ENCODE measurements at regions not wholly inside any gene's neighbourhood (a gene's known extent, or its start where the extent isn't known, plus 50 kb on each side); places are given as distances from the start of the nearest gene placed in this dataset.

DNA sequence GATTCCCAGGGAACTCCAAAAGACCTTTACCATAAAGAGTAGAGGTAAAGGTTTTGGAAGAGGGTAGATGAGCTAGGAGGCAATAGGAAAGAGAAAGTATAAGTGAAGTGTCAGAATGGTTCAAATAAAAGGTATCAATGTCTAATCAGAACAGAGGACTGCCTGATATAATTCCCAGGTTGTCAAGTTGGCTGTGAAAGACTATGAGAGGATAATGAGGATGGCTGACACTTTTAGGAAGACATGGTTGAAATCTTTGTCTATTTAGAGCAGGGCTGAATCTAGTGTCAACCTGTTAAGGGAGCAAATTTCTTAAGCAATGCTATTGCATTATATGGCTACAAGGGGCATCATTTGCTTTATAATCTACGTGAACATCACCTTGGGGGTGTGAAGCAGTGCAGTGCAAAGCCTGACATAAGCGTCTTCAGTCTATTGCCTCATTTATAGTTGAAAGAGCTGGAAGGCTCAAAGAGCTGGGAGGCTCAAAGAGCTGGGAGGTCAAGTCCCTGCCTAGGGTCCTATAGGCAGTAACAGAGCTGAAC, 308.3 kb upstream of the DEPDC1 start:
- Histone ChIP-seq H3K9ac (ENCODE audit: low read length) (no peak overlapping the region), H3K79me2 (replicated peaks; ENCODE audit: insufficient read depth, low read length) (no peaks in the 10 kb centered on the region)

DNA sequence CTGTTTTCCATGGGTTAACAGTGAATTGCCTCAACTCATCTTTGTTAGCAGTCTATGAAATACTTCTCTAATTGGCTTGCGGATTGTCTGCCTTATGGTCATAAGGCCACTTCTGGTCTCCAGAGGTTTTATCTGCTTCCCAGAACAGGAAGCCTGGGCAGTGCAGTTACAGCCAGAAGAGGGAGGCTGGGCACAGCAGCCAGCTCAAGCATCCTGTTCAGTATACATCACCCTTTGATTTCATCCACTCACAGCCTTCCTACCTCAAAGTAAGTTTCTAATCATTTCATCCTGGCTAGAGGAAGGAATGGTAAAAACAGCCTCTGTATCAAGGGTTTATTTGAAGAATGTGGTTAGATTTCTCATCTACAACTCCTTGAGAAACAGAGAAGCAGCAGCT, 311.5 kb upstream of the DEPDC1 start:
- no peak overlapping the region for H3K9ac ChIP-seq (ENCODE audit: low read length)
- no peaks in the 10 kb centered on the region for H3K27me3 ChIP-seq (ENCODE audit: insufficient read depth, low read depth, low read length)
- H4K20me1 ChIP-seq (ENCODE audit: insufficient read depth) = no peaks in the 10 kb centered on the region
- no peaks in the 10 kb centered on the region for H3F3A ChIP-seq (ENCODE audit: insufficient read depth, low read length, poor library complexity, severe bottlenecking)
- no peak overlapping the region for H2AFZ ChIP-seq (ENCODE audit: low read depth, low read length)
- TF ChIP-seq, protein P1, sequence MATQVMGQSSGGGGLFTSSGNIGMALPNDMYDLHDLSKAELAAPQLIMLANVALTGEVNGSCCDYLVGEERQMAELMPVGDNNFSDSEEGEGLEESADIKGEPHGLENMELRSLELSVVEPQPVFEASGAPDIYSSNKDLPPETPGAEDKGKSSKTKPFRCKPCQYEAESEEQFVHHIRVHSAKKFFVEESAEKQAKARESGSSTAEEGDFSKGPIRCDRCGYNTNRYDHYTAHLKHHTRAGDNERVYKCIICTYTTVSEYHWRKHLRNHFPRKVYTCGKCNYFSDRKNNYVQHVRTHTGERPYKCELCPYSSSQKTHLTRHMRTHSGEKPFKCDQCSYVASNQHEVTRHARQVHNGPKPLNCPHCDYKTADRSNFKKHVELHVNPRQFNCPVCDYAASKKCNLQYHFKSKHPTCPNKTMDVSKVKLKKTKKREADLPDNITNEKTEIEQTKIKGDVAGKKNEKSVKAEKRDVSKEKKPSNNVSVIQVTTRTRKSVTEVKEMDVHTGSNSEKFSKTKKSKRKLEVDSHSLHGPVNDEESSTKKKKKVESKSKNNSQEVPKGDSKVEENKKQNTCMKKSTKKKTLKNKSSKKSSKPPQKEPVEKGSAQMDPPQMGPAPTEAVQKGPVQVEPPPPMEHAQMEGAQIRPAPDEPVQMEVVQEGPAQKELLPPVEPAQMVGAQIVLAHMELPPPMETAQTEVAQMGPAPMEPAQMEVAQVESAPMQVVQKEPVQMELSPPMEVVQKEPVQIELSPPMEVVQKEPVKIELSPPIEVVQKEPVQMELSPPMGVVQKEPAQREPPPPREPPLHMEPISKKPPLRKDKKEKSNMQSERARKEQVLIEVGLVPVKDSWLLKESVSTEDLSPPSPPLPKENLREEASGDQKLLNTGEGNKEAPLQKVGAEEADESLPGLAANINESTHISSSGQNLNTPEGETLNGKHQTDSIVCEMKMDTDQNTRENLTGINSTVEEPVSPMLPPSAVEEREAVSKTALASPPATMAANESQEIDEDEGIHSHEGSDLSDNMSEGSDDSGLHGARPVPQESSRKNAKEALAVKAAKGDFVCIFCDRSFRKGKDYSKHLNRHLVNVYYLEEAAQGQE (IDR thresholded peaks at IDR 0.05; ENCODE audit: borderline replicate concordance) = no peak
- TF ChIP-seq TAF1 (IDR thresholded peaks at IDR 0.05; ENCODE audit: low read depth) (no peak), SMC3 (conservative IDR thresholded peaks at IDR 0.05; ENCODE audit: poor library complexity) (no peak), EP300 (conservative IDR thresholded peaks at IDR 0.05; ENCODE audit: poor library complexity, severe bottlenecking) (no peak), RAD21 (conservative IDR thresholded peaks at IDR 0.05) (no peak), MXI1 (conservative IDR thresholded peaks at IDR 0.05; ENCODE audit: poor library complexity, severe bottlenecking) (no peak), POLR2AphosphoS5 (IDR thresholded peaks at IDR 0.05) (no peak), EZH2 (IDR thresholded peaks at IDR 0.05; ENCODE audit: borderline replicate concordance, insufficient read depth, low read length, poor library complexity, severe bottlenecking) (no peak)
- TF ChIP-seq, protein P2, sequence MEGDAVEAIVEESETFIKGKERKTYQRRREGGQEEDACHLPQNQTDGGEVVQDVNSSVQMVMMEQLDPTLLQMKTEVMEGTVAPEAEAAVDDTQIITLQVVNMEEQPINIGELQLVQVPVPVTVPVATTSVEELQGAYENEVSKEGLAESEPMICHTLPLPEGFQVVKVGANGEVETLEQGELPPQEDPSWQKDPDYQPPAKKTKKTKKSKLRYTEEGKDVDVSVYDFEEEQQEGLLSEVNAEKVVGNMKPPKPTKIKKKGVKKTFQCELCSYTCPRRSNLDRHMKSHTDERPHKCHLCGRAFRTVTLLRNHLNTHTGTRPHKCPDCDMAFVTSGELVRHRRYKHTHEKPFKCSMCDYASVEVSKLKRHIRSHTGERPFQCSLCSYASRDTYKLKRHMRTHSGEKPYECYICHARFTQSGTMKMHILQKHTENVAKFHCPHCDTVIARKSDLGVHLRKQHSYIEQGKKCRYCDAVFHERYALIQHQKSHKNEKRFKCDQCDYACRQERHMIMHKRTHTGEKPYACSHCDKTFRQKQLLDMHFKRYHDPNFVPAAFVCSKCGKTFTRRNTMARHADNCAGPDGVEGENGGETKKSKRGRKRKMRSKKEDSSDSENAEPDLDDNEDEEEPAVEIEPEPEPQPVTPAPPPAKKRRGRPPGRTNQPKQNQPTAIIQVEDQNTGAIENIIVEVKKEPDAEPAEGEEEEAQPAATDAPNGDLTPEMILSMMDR (IDR thresholded peaks at IDR 0.05; ENCODE audit: poor library complexity, severe bottlenecking) = no peak
- no peak overlapping the region for H3K27ac ChIP-seq (ENCODE audit: low read length)
- no peaks in the 10 kb centered on the region for H3K9me2 ChIP-seq (ENCODE audit: insufficient read depth, low read length)
- no peak overlapping the region for H3K4me3 ChIP-seq (ENCODE audit: low read length)
- H3K9me3 ChIP-seq (ENCODE audit: low read length) = no peaks in the 10 kb centered on the region
- no peak overlapping the region for H3K4me2 ChIP-seq (ENCODE audit: low read length)
- no peaks in the 10 kb centered on the region for H3K79me2 ChIP-seq (replicated peaks; ENCODE audit: insufficient read depth, low read length)
- no peaks in the 10 kb centered on the region for H3K36me3 ChIP-seq (ENCODE audit: insufficient read depth, low read length)

More for the DNA sequence above, 308.3 kb upstream of the DEPDC1 start:
- Histone ChIP-seq H3K36me3 (ENCODE audit: insufficient read depth, low read length) (no peaks in the 10 kb centered on the region), H3K27ac (ENCODE audit: low read length) (peak overlapping the region; percentile 70), H4K20me1 (ENCODE audit: insufficient read depth) (no peaks in the 10 kb centered on the region), H3K4me3 (ENCODE audit: low read length) (peak overlapping the region; percentile 17), H2AFZ (ENCODE audit: low read depth, low read length) (no peak overlapping the region), H3F3A (ENCODE audit: insufficient read depth, low read length, poor library complexity, severe bottlenecking) (no peaks in the 10 kb centered on the region), H3K9me3 (ENCODE audit: low read length) (no peaks in the 10 kb centered on the region), H3K27me3 (ENCODE audit: insufficient read depth, low read depth, low read length) (no peaks in the 10 kb centered on the region), H3K4me2 (ENCODE audit: low read length) (no peak overlapping the region), H3K9me2 (ENCODE audit: insufficient read depth, low read length) (no peaks in the 10 kb centered on the region)
- peak; percentile 49 for TF ChIP-seq SMC3 (conservative IDR thresholded peaks at IDR 0.05; ENCODE audit: poor library complexity)
- no peak for TF ChIP-seq MXI1 (conservative IDR thresholded peaks at IDR 0.05; ENCODE audit: poor library complexity, severe bottlenecking)
- TF ChIP-seq POLR2AphosphoS5 (IDR thresholded peaks at IDR 0.05) = peak; percentile 87
- TF ChIP-seq, protein P2 (IDR thresholded peaks at IDR 0.05; ENCODE audit: poor library complexity, severe bottlenecking) = peak; percentile 63
- TF ChIP-seq, protein P1 (IDR thresholded peaks at IDR 0.05; ENCODE audit: borderline replicate concordance) = peak; percentile 65
- no peak for TF ChIP-seq TAF1 (IDR thresholded peaks at IDR 0.05; ENCODE audit: low read depth)
- peak; percentile 66 for TF ChIP-seq RAD21 (conservative IDR thresholded peaks at IDR 0.05)
- TF ChIP-seq EP300 (conservative IDR thresholded peaks at IDR 0.05; ENCODE audit: poor library complexity, severe bottlenecking) = peak; percentile 97
- TF ChIP-seq EZH2 (IDR thresholded peaks at IDR 0.05; ENCODE audit: borderline replicate concordance, insufficient read depth, low read length, poor library complexity, severe bottlenecking) = no peak
